ENCODE measurements at regions not wholly inside any gene's neighbourhood (a gene's known extent, or its start where the extent isn't known, plus 50 kb on each side); places are given as distances from the start of the nearest gene placed in this dataset.

DNA sequence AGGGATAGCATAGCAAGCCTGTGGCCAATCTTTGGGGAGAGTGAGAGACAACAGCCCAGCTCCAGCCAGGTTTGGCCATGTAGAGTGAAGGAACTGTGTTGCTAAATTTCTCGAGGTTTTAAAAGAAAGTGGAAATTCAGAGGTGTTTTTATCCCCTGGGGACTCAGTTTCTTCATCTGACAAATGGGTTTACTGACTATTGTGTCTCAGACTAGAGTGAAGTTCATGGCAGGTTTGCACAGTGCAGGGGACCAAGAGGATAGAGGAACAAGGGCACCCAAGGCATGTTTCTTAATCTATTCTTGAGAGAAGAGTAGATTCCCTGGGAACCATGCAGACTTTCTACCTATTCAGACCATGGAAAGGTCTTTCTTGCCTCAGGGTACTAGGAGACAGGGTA is 555.8 kb upstream of the C16orf82 start:
- 67% methylated on average over 1 of the region's 1 CpG for WGBS
- no peaks in the 10 kb centered on the region for H3K27me3 ChIP-seq (ENCODE audit: control insufficient read depth, insufficient read depth)
- no peaks in the 10 kb centered on the region for H3K9me3 ChIP-seq (ENCODE audit: control insufficient read depth, low read length)
- no peak overlapping the region for H3K27ac ChIP-seq (ENCODE audit: low read length)
- intact Hi-C loops (cut with DNase I): no loop called here
- DNase-seq: no peak
- H3K4me1 ChIP-seq (ENCODE audit: control insufficient read depth, insufficient read depth, low read length): no peaks in the 10 kb centered on the region
- no peak overlapping the region for H3K4me3 ChIP-seq (ENCODE audit: low read length)
- no peak for ATAC-seq

DNA sequence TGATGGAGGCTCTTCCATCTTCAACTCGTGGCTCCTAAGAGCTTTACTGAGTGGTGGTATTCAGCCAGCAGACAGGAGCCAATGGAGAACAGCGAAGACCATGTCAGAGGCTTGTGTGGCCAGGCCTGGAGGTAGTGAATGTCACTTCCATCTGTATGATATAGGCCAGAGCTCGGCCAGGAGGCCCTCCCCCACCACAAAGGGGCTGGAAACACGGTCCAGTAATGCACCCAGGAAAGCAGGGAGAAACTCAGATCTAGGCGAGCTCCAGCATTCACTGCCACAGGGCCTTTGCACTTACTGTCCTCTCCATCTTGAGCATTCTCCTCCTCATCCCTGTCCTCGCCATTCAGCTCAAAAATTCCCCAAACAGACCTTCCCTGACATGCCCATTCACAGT is 555.3 kb upstream of the C16orf82 start:
- no peak for ATAC-seq
- Histone ChIP-seq H3K4me3 (ENCODE audit: low read length) (no peak overlapping the region), H3K4me1 (ENCODE audit: control insufficient read depth, insufficient read depth, low read length) (no peaks in the 10 kb centered on the region), H3K9me3 (ENCODE audit: control insufficient read depth, low read length) (no peaks in the 10 kb centered on the region), H3K27ac (ENCODE audit: low read length) (no peak overlapping the region), H3K27me3 (ENCODE audit: control insufficient read depth, insufficient read depth) (no peaks in the 10 kb centered on the region)
- DNase-seq: no peak
- intact Hi-C loops (cut with DNase I): no loop called here
- 47% methylated on average over 6 of the region's 6 CpGs for WGBS

- 48% methylated on average over 4 of the region's 4 CpGs for WGBS
- Histone ChIP-seq H3K4me1 (ENCODE audit: control insufficient read depth, insufficient read depth, low read length) (no peaks in the 10 kb centered on the region), H3K9me3 (ENCODE audit: control insufficient read depth, low read length) (no peaks in the 10 kb centered on the region), H3K4me3 (ENCODE audit: low read length) (no peak overlapping the region), H3K27ac (ENCODE audit: low read length) (no peak overlapping the region), H3K27me3 (ENCODE audit: control insufficient read depth, insufficient read depth) (no peaks in the 10 kb centered on the region)
- intact Hi-C loops (cut with DNase I): no loop called here
- DNase-seq (no peak), ATAC-seq (no peak)
Measured at GRCh38 chr16:26521626-26522025, 545.1 kb upstream of the C16orf82 start.

- no peak overlapping the region for H3K27ac ChIP-seq (ENCODE audit: low read length)
- WGBS: 77% methylated on average over 6 of the region's 6 CpGs
- H3K4me1 ChIP-seq (ENCODE audit: control insufficient read depth, insufficient read depth, low read length): no peaks in the 10 kb centered on the region
- ATAC-seq: no peak
- DNase-seq: no peak
- H3K4me3 ChIP-seq (ENCODE audit: low read length): no peak overlapping the region
- H3K27me3 ChIP-seq (ENCODE audit: control insufficient read depth, insufficient read depth): no peaks in the 10 kb centered on the region
- H3K9me3 ChIP-seq (ENCODE audit: control insufficient read depth, low read length): no peaks in the 10 kb centered on the region
- intact Hi-C loops (cut with DNase I): no loop called here
Measured at GRCh38 chr16:26524281-26524680, 542.4 kb upstream of the C16orf82 start.

DNA sequence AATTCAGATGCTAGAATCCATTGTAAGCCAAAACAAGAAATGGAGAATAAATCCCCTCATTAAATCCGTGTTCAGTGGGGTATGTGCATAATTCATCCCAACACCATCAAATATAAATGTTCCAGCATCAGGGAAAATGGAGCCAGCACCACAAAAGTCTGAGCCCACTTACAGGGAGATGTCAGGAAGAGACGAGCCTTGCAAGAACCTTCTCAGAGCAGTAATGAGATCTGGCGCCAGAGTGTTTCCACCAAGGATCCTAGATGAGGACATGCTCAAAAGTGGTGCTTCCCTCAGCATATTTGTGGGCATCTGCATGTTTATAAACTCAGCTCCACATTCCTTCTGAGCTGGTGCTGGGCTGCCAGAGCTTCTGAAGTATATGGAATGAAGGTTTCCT is 541.9 kb upstream of the C16orf82 start:
- no peak overlapping the region for H3K27ac ChIP-seq (ENCODE audit: low read length)
- H3K4me3 ChIP-seq (ENCODE audit: low read length): no peak overlapping the region
- intact Hi-C loops (cut with DNase I): no loop called here
- no peaks in the 10 kb centered on the region for H3K4me1 ChIP-seq (ENCODE audit: control insufficient read depth, insufficient read depth, low read length)
- WGBS: 75% methylated on average over 3 of the region's 3 CpGs
- H3K27me3 ChIP-seq (ENCODE audit: control insufficient read depth, insufficient read depth): no peaks in the 10 kb centered on the region
- no peaks in the 10 kb centered on the region for H3K9me3 ChIP-seq (ENCODE audit: control insufficient read depth, low read length)
- ATAC-seq (no peak), DNase-seq (no peak)

DNA sequence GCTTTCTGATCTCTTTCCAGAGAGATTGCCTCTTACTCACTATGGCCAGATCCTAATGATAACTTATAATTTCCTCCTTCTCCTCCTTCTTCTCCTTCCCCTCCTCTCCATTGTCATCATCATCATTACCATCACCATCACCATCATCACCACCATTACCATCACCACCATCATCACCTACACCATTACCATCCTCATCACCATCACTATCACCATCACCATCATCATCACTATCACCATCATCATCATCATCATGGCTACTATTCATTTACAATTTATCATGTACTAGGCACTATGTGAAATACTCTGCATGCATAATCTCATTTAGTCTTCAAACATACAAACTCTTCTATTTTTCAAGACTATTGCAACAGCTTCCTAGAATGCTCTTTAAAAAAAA is 540.9 kb upstream of the C16orf82 start:
- Histone ChIP-seq H3K9me3 (ENCODE audit: control insufficient read depth, low read length) (no peaks in the 10 kb centered on the region), H3K27ac (ENCODE audit: low read length) (no peak overlapping the region), H3K4me3 (ENCODE audit: low read length) (no peak overlapping the region), H3K4me1 (ENCODE audit: control insufficient read depth, insufficient read depth, low read length) (no peaks in the 10 kb centered on the region), H3K27me3 (ENCODE audit: control insufficient read depth, insufficient read depth) (no peaks in the 10 kb centered on the region)
- intact Hi-C loops (cut with DNase I): no loop called here
- DNase-seq: no peak
- no peak for ATAC-seq

DNA sequence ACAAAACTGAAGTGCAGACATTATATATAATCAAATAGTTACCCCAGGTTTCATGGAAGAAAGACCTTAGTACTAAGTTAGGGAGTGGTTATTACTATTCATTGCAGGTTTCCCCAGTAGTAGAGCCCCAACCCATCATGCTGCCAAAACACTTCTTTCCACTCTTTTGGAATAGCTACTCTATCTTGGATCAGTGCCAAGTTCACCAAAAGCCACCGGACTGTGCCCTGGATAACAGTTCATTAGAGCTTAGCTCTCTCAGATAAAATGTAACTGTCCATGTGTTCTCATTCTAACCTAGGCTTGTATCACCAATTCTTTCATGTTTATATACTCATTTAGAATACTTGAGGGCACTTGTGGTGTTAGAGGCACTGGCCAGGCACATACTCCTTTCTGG is 540.1 kb upstream of the C16orf82 start:
- intact Hi-C loops (cut with DNase I): no loop called here
- Histone ChIP-seq H3K27ac (ENCODE audit: low read length) (no peak overlapping the region), H3K4me1 (ENCODE audit: control insufficient read depth, insufficient read depth, low read length) (no peaks in the 10 kb centered on the region), H3K9me3 (ENCODE audit: control insufficient read depth, low read length) (no peaks in the 10 kb centered on the region), H3K27me3 (ENCODE audit: control insufficient read depth, insufficient read depth) (no peaks in the 10 kb centered on the region), H3K4me3 (ENCODE audit: low read length) (no peak overlapping the region)
- no peak for DNase-seq
- no peak for ATAC-seq
- 52% methylated on average over 1 of the region's 1 CpG for WGBS

DNA sequence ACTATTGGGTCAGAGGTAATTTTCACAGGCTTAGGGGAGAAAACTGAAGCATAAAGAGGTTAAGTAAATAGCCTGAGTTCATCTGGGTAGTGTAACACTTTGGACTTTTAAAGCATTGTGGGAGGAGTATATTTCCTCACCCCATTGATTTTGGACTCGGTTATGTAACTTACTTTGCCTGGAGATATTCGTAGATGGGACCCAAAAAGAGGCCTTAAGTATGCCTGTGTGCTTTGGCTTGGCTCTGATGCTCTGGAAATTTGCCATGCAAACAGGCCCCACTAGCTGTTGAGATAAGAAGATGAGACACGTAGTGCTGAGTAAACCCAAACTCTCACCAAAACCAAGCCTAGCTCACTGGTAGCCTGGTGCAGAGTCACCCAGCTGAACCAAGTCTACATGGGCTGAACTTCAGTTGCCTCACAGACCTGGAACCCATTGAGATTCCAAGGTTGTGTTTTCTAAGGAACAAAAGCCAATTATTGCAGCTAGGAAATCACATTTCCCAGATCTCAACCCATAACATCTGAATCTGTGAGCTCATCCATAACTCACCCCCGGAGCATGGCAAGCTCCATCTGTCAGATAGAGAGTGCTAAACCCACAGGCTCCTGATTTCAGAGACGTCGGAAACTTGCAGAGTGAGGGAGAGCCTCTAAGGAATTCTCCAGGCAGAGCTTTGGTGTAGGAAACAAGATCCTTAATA is 536.0 kb upstream of the C16orf82 start:
- WGBS: 48% methylated on average over 6 of the region's 6 CpGs
- Histone ChIP-seq H3K9me3 (ENCODE audit: control insufficient read depth, low read length) (no peaks in the 10 kb centered on the region), H3K4me3 (ENCODE audit: low read length) (no peak overlapping the region), H3K4me1 (ENCODE audit: control insufficient read depth, insufficient read depth, low read length) (no peaks in the 10 kb centered on the region), H3K27ac (ENCODE audit: low read length) (no peak overlapping the region), H3K27me3 (ENCODE audit: control insufficient read depth, insufficient read depth) (no peaks in the 10 kb centered on the region)
- intact Hi-C loops (cut with DNase I): no loop called here
- DNase-seq: no peak
- no peak for ATAC-seq

GRCh38 chr16:26531290-26531730 is 535.4 kb upstream of the C16orf82 start:
- H3K27me3 ChIP-seq (ENCODE audit: control insufficient read depth, insufficient read depth): no peaks in the 10 kb centered on the region
- H3K9me3 ChIP-seq (ENCODE audit: control insufficient read depth, low read length): no peaks in the 10 kb centered on the region
- ATAC-seq (no peak), DNase-seq (no peak)
- H3K4me3 ChIP-seq (ENCODE audit: low read length): no peak overlapping the region
- H3K4me1 ChIP-seq (ENCODE audit: control insufficient read depth, insufficient read depth, low read length): no peaks in the 10 kb centered on the region
- no peak overlapping the region for H3K27ac ChIP-seq (ENCODE audit: low read length)
- 68% methylated on average over 4 of the region's 4 CpGs for WGBS
- intact Hi-C loops (cut with DNase I): no loop called here

- Histone ChIP-seq H3K27ac (ENCODE audit: low read length) (no peak overlapping the region), H3K27me3 (ENCODE audit: control insufficient read depth, insufficient read depth) (no peaks in the 10 kb centered on the region), H3K4me3 (ENCODE audit: low read length) (no peak overlapping the region), H3K4me1 (ENCODE audit: control insufficient read depth, insufficient read depth, low read length) (no peaks in the 10 kb centered on the region), H3K9me3 (ENCODE audit: control insufficient read depth, low read length) (no peaks in the 10 kb centered on the region)
- DNase-seq (no peak), ATAC-seq (no peak)
- 81% methylated on average over 1 of the region's 1 CpG for WGBS
- intact Hi-C loops (cut with DNase I): no loop called here
Measured at GRCh38 chr16:26532456-26532855, 534.3 kb upstream of the C16orf82 start.

- H3K4me3 ChIP-seq (ENCODE audit: low read length): no peak overlapping the region
- no peaks in the 10 kb centered on the region for H3K9me3 ChIP-seq (ENCODE audit: control insufficient read depth, low read length)
- ATAC-seq (no peak), DNase-seq (no peak)
- intact Hi-C loops (cut with DNase I): no loop called here
- WGBS: 97% methylated on average over 5 of the region's 5 CpGs
- no peaks in the 10 kb centered on the region for H3K27me3 ChIP-seq (ENCODE audit: control insufficient read depth, insufficient read depth)
- H3K4me1 ChIP-seq (ENCODE audit: control insufficient read depth, insufficient read depth, low read length): no peaks in the 10 kb centered on the region
- H3K27ac ChIP-seq (ENCODE audit: low read length): no peak overlapping the region
Measured at GRCh38 chr16:26542198-26542597, 524.5 kb upstream of the C16orf82 start.

DNA sequence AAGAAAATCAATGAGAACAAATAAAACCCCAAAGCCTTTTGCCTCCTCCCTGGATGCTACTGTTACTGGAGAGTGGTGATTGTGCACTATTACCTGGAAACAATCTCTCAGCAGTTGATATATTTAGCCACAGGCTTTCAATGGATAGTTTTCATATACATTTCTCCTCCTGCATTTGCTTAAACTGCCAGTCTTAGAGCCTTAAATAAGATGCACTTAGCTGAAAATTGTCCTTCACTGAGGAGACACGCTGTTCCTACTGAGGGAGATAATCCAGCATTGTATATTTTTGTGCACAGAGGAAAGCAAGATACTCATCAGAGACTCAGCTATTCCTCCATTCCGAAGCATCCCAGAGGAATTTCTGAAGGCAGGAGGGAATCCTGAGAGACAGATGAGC is 520.2 kb upstream of the C16orf82 start:
- no peaks in the 10 kb centered on the region for H3K4me1 ChIP-seq (ENCODE audit: control insufficient read depth, insufficient read depth, low read length)
- H3K9me3 ChIP-seq (ENCODE audit: control insufficient read depth, low read length): no peaks in the 10 kb centered on the region
- intact Hi-C loops (cut with DNase I): no loop called here
- no peaks in the 10 kb centered on the region for H3K27me3 ChIP-seq (ENCODE audit: control insufficient read depth, insufficient read depth)
- no peak overlapping the region for H3K27ac ChIP-seq (ENCODE audit: low read length)
- ATAC-seq (no peak), DNase-seq (no peak)
- 55% methylated on average over 2 of the region's 2 CpGs for WGBS
- no peak overlapping the region for H3K4me3 ChIP-seq (ENCODE audit: low read length)
